OCI-LY7 (cell line): ENCODE measurements at regions not wholly inside any gene's neighbourhood (a gene's known extent, or its start where the extent isn't known, plus 50 kb on each side); places are given as distances from the start of the nearest gene placed in this dataset.

ENCODE experiments used
- BruUV-seq: library from RNA; stranded (reverse); fragments of 400-500 nt; replicated peaks from 2 replicates; lab custom pipeline; 2021; lab: Mats Ljungman, UMichigan
- CTCF ChIA-PET: fragments of 300-600 bp; sonication (Branson Sonifier 250); formaldehyde crosslinking; loops from one replicate; lab custom pipeline; 2022; ENCODE audit warnings: antibody characterized with exemption; ENCODE audit not compliant: unreplicated experiment; lab: Charles Lee
- POLR2A ChIA-PET: fragments of 300-600 bp; sonication (Branson Sonifier 250); formaldehyde crosslinking; loops from one replicate; lab custom pipeline; 2022; ENCODE audit warnings: antibody characterized with exemption; lab: Charles Lee
- DNase-seq: peaks from one replicate; pipeline ENCODE4 v3.0.0-alpha.2; 2015; ENCODE audit warnings: low spot score
- H2AFZ ChIP-seq: fragments of 200-600 bp; sonication (generic), shearing (Covaris generic); 2 replicates; pipeline ENCODE4 v1.6.1; 2014; ENCODE audit warnings: mild to moderate bottlenecking, antibody characterized with exemption, low read length, moderate library complexity
- H3K27ac ChIP-seq: fragments of 200-600 bp; sonication (generic); 2 replicates; pipeline ENCODE4 v1.5.1; 2014; ENCODE audit warnings: mixed run types, low read depth, mild to moderate bottlenecking, moderate library complexity, low read length, inconsistent platforms; ENCODE audit not compliant: poor library complexity, severe bottlenecking
- H3K36me3 ChIP-seq: fragments of 200-600 bp; sonication (generic); 2 replicates; pipeline ENCODE4 v1.6.1; 2014; ENCODE audit warnings: mild to moderate bottlenecking, antibody characterized with exemption, low read length, moderate library complexity, mixed read lengths; ENCODE audit not compliant: insufficient read depth
- H3K4me1 ChIP-seq: fragments of 200-600 bp; sonication (generic); 2 replicates; pipeline ENCODE4 v1.5.1; 2014; ENCODE audit warnings: mild to moderate bottlenecking, low read length; ENCODE audit not compliant: insufficient read depth, poor library complexity, severe bottlenecking
- H3K4me2 ChIP-seq: fragments of 200-600 bp; sonication (generic); 2 replicates; pipeline ENCODE4 v1.6.1; 2014; ENCODE audit warnings: mild to moderate bottlenecking, low read length
- H3K4me3 ChIP-seq: fragments of 200-600 bp; sonication (generic); 2 replicates; pipeline ENCODE4 v1.5.1; 2014; ENCODE audit warnings: mild to moderate bottlenecking, low read depth, low read length; ENCODE audit not compliant: poor library complexity, severe bottlenecking
- H3K79me2 ChIP-seq: fragments of 200-600 bp; sonication (generic); 2 replicates; pipeline ENCODE4 v1.6.1; 2016; ENCODE audit warnings: low read depth, mild to moderate bottlenecking, low read length, moderate library complexity, mixed read lengths; ENCODE audit not compliant: insufficient read depth
- H3K9me2 ChIP-seq: fragments of 200-600 bp; sonication (generic); 2 replicates; pipeline ENCODE4 v1.6.1; 2016; ENCODE audit warnings: mild to moderate bottlenecking, low read length, mixed read lengths; ENCODE audit not compliant: insufficient read depth
- H3K9me3 ChIP-seq: fragments of 200-600 bp; sonication (generic); 2 replicates; pipeline ENCODE4 v1.6.1; 2014; ENCODE audit warnings: mild to moderate bottlenecking, mixed run types, low read length, mixed read lengths
- H4K20me1 ChIP-seq: fragments of 200-600 bp; sonication (generic); 2 replicates; pipeline ENCODE4 v1.6.1; 2014; ENCODE audit warnings: mild to moderate bottlenecking, antibody characterized with exemption, low read length, moderate library complexity, mixed read lengths; ENCODE audit not compliant: insufficient read depth
- CTCF ChIP-seq: fragments of 200-600 bp; sonication (generic); conservative IDR thresholded peaks from 2 replicates; pipeline ENCODE4 v1.5.1; 2014; ENCODE audit warnings: mild to moderate bottlenecking, antibody characterized with exemption, low read length, moderate library complexity, mixed read lengths
- EZH2phosphoT487 ChIP-seq: fragments of 200-600 bp; sonication (generic); IDR thresholded peaks from 2 replicates; pipeline ENCODE4 v1.6.1; 2018; ENCODE audit warnings: low read depth, borderline replicate concordance, mild to moderate bottlenecking, mixed run types, antibody characterized with exemption, low read length, moderate library complexity, mixed read lengths
- intact Hi-C: fragments of 100-400 bp; cut with micrococcal nuclease; formaldehyde crosslinking; loops from one replicate; pipeline ENCODE4 v1.10.0; 2022; ENCODE audit not compliant: unreplicated experiment

GRCh38 chr10:21193196-21193595 lies 296.1 kb upstream of the NEBL start:
- H3K79me2 ChIP-seq, result no peaks in the 10 kb centered on the region
- ChIA-PET CTCF (no interaction called here), POLR2A (no interaction called here)
- H2AFZ ChIP-seq, result no peak overlapping the region
- no peak overlapping the region for H3K4me3 ChIP-seq
- no peak overlapping the region for H3K27ac ChIP-seq
- BruUV-seq, result no TSS peak
- H3K9me3 ChIP-seq, result no peaks in the 10 kb centered on the region
- H3K4me2 ChIP-seq, result no peak overlapping the region
- intact Hi-C loops, result no loop called here
- DNase-seq, result no peak
- no peak for TF ChIP-seq CTCF
- no peak for TF ChIP-seq EZH2phosphoT487
- H3K9me2 ChIP-seq, result no peaks in the 10 kb centered on the region
- no peaks in the 10 kb centered on the region for H4K20me1 ChIP-seq
- no peaks in the 10 kb centered on the region for H3K36me3 ChIP-seq
- no peaks in the 10 kb centered on the region for H3K4me1 ChIP-seq

DNA sequence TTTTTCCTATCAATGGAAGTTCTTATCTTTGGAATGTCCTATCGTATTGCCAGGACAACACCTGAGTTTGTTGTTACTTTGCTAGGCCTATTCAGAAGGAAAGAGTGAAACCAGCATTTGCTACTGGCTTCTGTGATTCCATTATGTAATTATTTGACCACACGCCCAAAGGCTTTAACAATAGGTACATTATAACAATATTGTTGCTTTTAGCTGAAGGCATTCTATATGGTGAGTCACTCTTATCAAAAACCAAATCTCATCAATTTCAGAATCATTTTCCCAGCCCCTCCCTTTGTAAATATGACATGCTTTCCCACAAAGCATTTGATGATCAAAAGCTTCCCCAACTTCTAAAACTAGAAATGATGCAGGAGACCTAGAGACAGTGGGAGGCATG lies 294.4 kb upstream of the NEBL start:
- TF ChIP-seq CTCF (no peak), EZH2phosphoT487 (no peak)
- H3K36me3 ChIP-seq, result no peaks in the 10 kb centered on the region
- H4K20me1 ChIP-seq, result no peaks in the 10 kb centered on the region
- DNase-seq, result no peak
- no peak overlapping the region for H3K4me2 ChIP-seq
- H3K9me3 ChIP-seq, result no peaks in the 10 kb centered on the region
- H3K4me1 ChIP-seq, result no peaks in the 10 kb centered on the region
- H3K4me3 ChIP-seq, result no peak overlapping the region
- BruUV-seq, result no TSS peak
- H3K27ac ChIP-seq, result no peak overlapping the region
- no peaks in the 10 kb centered on the region for H3K9me2 ChIP-seq
- H3K79me2 ChIP-seq, result no peaks in the 10 kb centered on the region
- intact Hi-C loops, result no loop called here
- ChIA-PET CTCF (no interaction called here), POLR2A (no interaction called here)
- H2AFZ ChIP-seq, result no peak overlapping the region

- Histone ChIP-seq H3K9me2 (no peaks in the 10 kb centered on the region), H3K9me3 (no peaks in the 10 kb centered on the region), H3K4me2 (no peak overlapping the region), H4K20me1 (no peaks in the 10 kb centered on the region), H2AFZ (no peak overlapping the region), H3K27ac (no peak overlapping the region), H3K4me1 (no peaks in the 10 kb centered on the region), H3K4me3 (no peak overlapping the region), H3K79me2 (no peaks in the 10 kb centered on the region), H3K36me3 (no peaks in the 10 kb centered on the region)
- no peak for DNase-seq
- CTCF ChIA-PET, result no interaction called here
- intact Hi-C loops, result no loop called here
- POLR2A ChIA-PET, result interaction anchor here (0.7 kb wide), 1 partner anchor 28 kb away, joined by 8 read pairs; no protein-coding TSS in a partner anchor
- no TSS peak for BruUV-seq
- TF ChIP-seq EZH2phosphoT487 (no peak), CTCF (no peak)
Measured at GRCh38 chr10:21184984-21185383, 287.9 kb upstream of the NEBL start.
